HEK293T (cell line): ENCODE measurements at regions not wholly inside any gene's neighbourhood (a gene's known extent, or its start where the extent isn't known, plus 50 kb on each side); places are given as distances from the start of the nearest gene placed in this dataset.

Source experiments
- ARNT ChIP-seq: fragments of 450-650 bp; IDR thresholded peaks from 2 replicates; pipeline ENCODE4 v1.6.1; 2017; ENCODE audit warnings: mild to moderate bottlenecking
- BHLHE40 ChIP-seq: fragments of 450-650 bp; IDR thresholded peaks from 2 replicates; pipeline ENCODE4 v1.6.1; 2016; ENCODE audit warnings: mild to moderate bottlenecking, moderate library complexity, borderline replicate concordance
- CTBP1 ChIP-seq: fragments of 450-650 bp; IDR thresholded peaks from 2 replicates; pipeline ENCODE4 v1.6.1; 2016; ENCODE audit warnings: borderline replicate concordance
- ELF4 ChIP-seq: fragments of 450-650 bp; IDR thresholded peaks from 2 replicates; pipeline ENCODE4 v1.6.1; 2017; ENCODE audit warnings: antibody characterized with exemption
- FOXA1 ChIP-seq: fragments of 450-650 bp; IDR thresholded peaks from 2 replicates; pipeline ENCODE4 v1.6.1; 2016; ENCODE audit warnings: mild to moderate bottlenecking
- L3MBTL2 ChIP-seq: fragments of 450-650 bp; conservative IDR thresholded peaks from 2 replicates; pipeline ENCODE4 v1.6.1; 2016; ENCODE audit warnings: mild to moderate bottlenecking
- PKNOX1 ChIP-seq: fragments of 450-650 bp; IDR thresholded peaks from 2 replicates; pipeline ENCODE4 v1.6.1; 2016
- SP1 ChIP-seq: fragments of 450-650 bp; IDR thresholded peaks from 2 replicates; pipeline ENCODE4 v1.6.1; 2017
- SUZ12 ChIP-seq: fragments of 450-650 bp; IDR thresholded peaks from 2 replicates; pipeline ENCODE4 v1.6.1; 2016; ENCODE audit warnings: mild to moderate bottlenecking
- TARDBP ChIP-seq: fragments of 450-650 bp; IDR thresholded peaks from 2 replicates; pipeline ENCODE4 v1.6.1; 2016
- ZNF384 ChIP-seq: fragments of 450-650 bp; IDR thresholded peaks from 2 replicates; pipeline ENCODE4 v1.6.1; 2016

- TF ChIP-seq BHLHE40 (no peak), FOXA1 (no peak), TARDBP (no peak), PKNOX1 (no peak), ELF4 (no peak), SUZ12 (no peak), ARNT (no peak), SP1 (no peak), ZNF384 (no peak), CTBP1 (no peak), L3MBTL2 (no peak)
Measured at GRCh38 chrX:8890794-8891193, 89.6 kb upstream of the FAM9A start.
